ENCODE measurements at regions not wholly inside any gene's neighbourhood (a gene's known extent, or its start where the extent isn't known, plus 50 kb on each side); places are given as distances from the start of the nearest gene placed in this dataset.

- TF ChIP-seq POLR2AphosphoS5 (IDR thresholded peaks at IDR 0.05) (no peak), CTCF (IDR thresholded peaks at IDR 0.05) (no peak), POLR2A (IDR thresholded peaks at IDR 0.05) (no peak), EP300 (IDR thresholded peaks at IDR 0.05) (no peak)
Measured at GRCh38 chr4:117654079-117654478, 380.2 kb upstream of the NDST3 start.

Measured in gastroesophageal sphincter (tissue), 3 donors.